CD4-positive, alpha-beta T cell (primary cell): ENCODE measurements at regions not wholly inside any gene's neighbourhood (a gene's known extent, or its start where the extent isn't known, plus 50 kb on each side); places are given as distances from the start of the nearest gene placed in this dataset.

Experiments used
- ATAC-seq: fragments of 200-7000 bp; cut with Tn5 transposase; one replicate; pipeline ENCODE4 v1.10.0; 2022; ENCODE audit warnings: mild to moderate bottlenecking; ENCODE audit not compliant: poor library complexity
- CTCF ChIA-PET: fragments of 350-600 bp; sonication (Branson Sonifier 250); formaldehyde crosslinking; loops from one replicate; lab custom pipeline; 2021; ENCODE audit warnings: antibody characterized with exemption, inconsistent platforms; lab: Charles Lee
- POLR2A ChIA-PET: fragments of 350-600 bp; sonication (Branson Sonifier 250); formaldehyde crosslinking; loops from one replicate; lab custom pipeline; 2021; ENCODE audit warnings: antibody characterized with exemption, inconsistent platforms; lab: Charles Lee
- DNase-seq, 14 experiments: peaks; one replicate each; pipeline ENCODE4 v3.0.0-alpha.2; 2013 to 2020; ENCODE audit warnings: mixed read lengths in 2 of 14
- H3K27ac ChIP-seq, 2 donors: one replicate each; pipeline versions ENCODE4 v1.5.1 to v1.7.0; 2013; ENCODE audit warnings: low read length in 2 of 2, low read depth in 1 of 2, mild to moderate bottlenecking in 1 of 2
- H3K27me3 ChIP-seq, 2 experiments: 1 replicate in 1 of 2; 2 replicates in 1 of 2; pipeline versions ENCODE4 v1.6.1 to v1.7.0; 2013; ENCODE audit warnings: low read length in 2 of 2, control low read depth in 1 of 2, mild to moderate bottlenecking in 1 of 2, moderate library complexity in 1 of 2; ENCODE audit not compliant: insufficient read depth in 2 of 2, control insufficient read depth in 1 of 2
- H3K36me3 ChIP-seq: one replicate; pipeline ENCODE4 v1.6.1; 2013; ENCODE audit warnings: low read length, control low read depth; ENCODE audit not compliant: insufficient read depth
- H3K4me1 ChIP-seq: one replicate; pipeline ENCODE4 v1.6.1; 2013; ENCODE audit warnings: low read length, control low read depth; ENCODE audit not compliant: insufficient read depth
- H3K4me3 ChIP-seq: one replicate; pipeline ENCODE4 v1.5.1; 2013; ENCODE audit warnings: mild to moderate bottlenecking, low read length, moderate library complexity
- H3K9me3 ChIP-seq, 2 experiments: 1 replicate in 1 of 2; 2 replicates in 1 of 2; pipeline versions ENCODE4 v1.6.1 to v1.7.0; 2013; ENCODE audit warnings: low read length in 2 of 2, mild to moderate bottlenecking in 2 of 2, control low read depth in 1 of 2, moderate library complexity in 1 of 2; ENCODE audit not compliant: control insufficient read depth in 1 of 2, insufficient read depth in 1 of 2
- H3K27ac Mint-ChIP-seq: one replicate; pipeline ENCODE4 v1.8.0; 2020; ENCODE audit warnings: mixed read lengths
- H3K27me3 Mint-ChIP-seq: one replicate; pipeline ENCODE4 v1.8.0; 2021; ENCODE audit warnings: mixed read lengths
- H3K36me3 Mint-ChIP-seq: one replicate; pipeline ENCODE4 v1.8.0; 2021; ENCODE audit warnings: low read depth, mixed read lengths
- H3K4me1 Mint-ChIP-seq: one replicate; pipeline ENCODE4 v1.8.0; 2021; ENCODE audit warnings: low read depth, mixed read lengths
- H3K4me3 Mint-ChIP-seq: one replicate; pipeline ENCODE4 v1.8.0; 2020; ENCODE audit warnings: mild to moderate bottlenecking, mixed read lengths
- H3K9me3 Mint-ChIP-seq: one replicate; pipeline ENCODE4 v1.8.0; 2020; ENCODE audit warnings: mixed read lengths
- intact Hi-C, 2 experiments: fragments of 100-400 bp; cut with DNase I in 1 of 2; cut with micrococcal nuclease in 1 of 2; formaldehyde crosslinking; loops; one replicate each; pipeline versions ENCODE4 v1.15.1 to v1.9.0; 2023 to 2025; cut with DNase I, micrococcal nuclease
- TF ChIP-seq, protein P1 (sequence below): fragments of 200-600 bp; IDR thresholded peaks from one replicate; pipeline ENCODE4 v1.8.0; 2022; ENCODE audit warnings: antibody characterized with exemption, mild to moderate bottlenecking

DNA sequence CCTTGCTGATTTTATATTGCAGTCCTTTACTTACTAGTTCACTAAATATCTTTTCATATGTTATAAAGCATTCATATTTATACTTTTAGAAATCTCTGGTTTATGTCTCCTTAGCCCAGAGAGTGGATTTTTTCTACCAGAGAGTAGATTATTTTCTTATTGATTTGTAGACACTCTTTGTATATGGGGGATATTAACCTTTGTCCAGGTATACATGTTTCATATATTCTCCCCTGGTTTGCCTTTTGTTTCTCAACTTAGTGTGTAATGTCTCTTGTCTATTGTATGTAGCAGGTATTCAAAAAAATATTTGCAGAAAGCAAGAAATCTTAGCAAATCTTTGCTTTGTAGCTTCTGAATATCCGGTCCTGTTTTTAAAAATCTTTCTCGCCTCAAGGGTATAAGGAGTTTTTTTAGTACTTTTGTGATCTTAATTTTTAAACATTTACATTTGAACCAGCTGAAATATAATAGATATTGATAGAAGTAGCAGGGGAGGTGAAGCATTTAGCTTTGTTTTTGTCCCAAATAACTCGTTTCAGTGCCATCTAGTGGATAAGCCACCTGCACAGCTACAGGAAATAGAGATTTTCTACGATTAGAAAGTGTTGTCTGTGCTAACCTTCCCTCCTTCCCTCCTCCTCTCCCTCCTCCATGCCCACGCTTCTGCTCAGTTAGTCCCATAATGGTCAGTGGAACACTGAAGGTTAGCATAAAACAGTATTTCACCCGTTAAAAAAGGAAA is 97.0 kb downstream of the PHETA1 start:
- H3K36me3 ChIP-seq, result no peaks in the 10 kb centered on the region
- CTCF ChIA-PET, result interaction anchor here (1.1 kb wide), 1 partner anchor 334 kb away, joined by 3 read pairs; no protein-coding TSS in a partner anchor
- TF ChIP-seq, protein P1, sequence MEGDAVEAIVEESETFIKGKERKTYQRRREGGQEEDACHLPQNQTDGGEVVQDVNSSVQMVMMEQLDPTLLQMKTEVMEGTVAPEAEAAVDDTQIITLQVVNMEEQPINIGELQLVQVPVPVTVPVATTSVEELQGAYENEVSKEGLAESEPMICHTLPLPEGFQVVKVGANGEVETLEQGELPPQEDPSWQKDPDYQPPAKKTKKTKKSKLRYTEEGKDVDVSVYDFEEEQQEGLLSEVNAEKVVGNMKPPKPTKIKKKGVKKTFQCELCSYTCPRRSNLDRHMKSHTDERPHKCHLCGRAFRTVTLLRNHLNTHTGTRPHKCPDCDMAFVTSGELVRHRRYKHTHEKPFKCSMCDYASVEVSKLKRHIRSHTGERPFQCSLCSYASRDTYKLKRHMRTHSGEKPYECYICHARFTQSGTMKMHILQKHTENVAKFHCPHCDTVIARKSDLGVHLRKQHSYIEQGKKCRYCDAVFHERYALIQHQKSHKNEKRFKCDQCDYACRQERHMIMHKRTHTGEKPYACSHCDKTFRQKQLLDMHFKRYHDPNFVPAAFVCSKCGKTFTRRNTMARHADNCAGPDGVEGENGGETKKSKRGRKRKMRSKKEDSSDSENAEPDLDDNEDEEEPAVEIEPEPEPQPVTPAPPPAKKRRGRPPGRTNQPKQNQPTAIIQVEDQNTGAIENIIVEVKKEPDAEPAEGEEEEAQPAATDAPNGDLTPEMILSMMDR, result peak; percentile 14
- Mint-ChIP-seq H3K9me3 (no peaks in the 10 kb centered on the region), H3K27ac (no peak overlapping the region), H3K4me1 (no peaks in the 10 kb centered on the region), H3K4me3 (no peak overlapping the region), H3K36me3 (no peaks in the 10 kb centered on the region), H3K27me3 (peaks cover 13% of the 10 kb centered on the region)
- peaks cover 0 to 4% of the 10 kb centered on the region in 2 experiments for H3K27me3 ChIP-seq
- no peak overlapping the region for H3K4me3 ChIP-seq
- H3K4me1 ChIP-seq, result no peaks in the 10 kb centered on the region
- POLR2A ChIA-PET, result no interaction called here
- no peaks in the 10 kb centered on the region for H3K9me3 ChIP-seq
- DNase-seq (peak in 4 of 14 experiments; percentile 6 to 22 (median 16)), ATAC-seq (no peak)
- intact Hi-C loops, result loop anchor here (1.0 to 2.0 kb wide), 4 partner anchors 247 to 335 kb away; no protein-coding TSS in a partner anchor
- no peak overlapping the region for H3K27ac ChIP-seq

DNA sequence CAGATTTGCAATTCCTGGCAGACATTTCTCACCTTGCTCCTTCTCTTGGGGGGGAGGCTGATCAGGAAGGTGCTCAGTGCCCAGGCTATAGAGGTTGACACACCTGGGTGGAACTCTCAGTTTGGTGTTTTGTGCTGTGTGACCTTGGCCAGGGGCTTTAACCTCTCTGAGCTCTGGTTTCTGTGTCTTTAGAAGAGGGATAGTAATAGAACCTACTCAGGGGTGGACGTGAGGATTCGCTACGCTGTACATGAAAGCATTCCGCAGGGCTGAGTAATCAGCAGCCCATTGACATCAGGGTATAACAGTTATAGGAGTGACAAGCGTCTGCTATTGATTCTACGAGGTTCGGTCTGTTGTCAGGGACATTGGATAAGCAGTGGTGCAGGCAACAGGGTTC is 98.1 kb downstream of the PHETA1 start:
- CTCF ChIA-PET, result no interaction called here
- no peak for ATAC-seq
- Histone ChIP-seq H3K9me3 (no peaks in the 10 kb centered on the region), H3K36me3 (no peaks in the 10 kb centered on the region), H3K27me3 (peaks cover 0 to 4% of the 10 kb centered on the region in 2 experiments), H3K4me3 (no peak overlapping the region), H3K4me1 (no peaks in the 10 kb centered on the region), H3K27ac (no peak overlapping the region)
- TF ChIP-seq, protein P1, result no peak
- POLR2A ChIA-PET, result no interaction called here
- Mint-ChIP-seq H3K27ac (no peak overlapping the region), H3K36me3 (no peaks in the 10 kb centered on the region), H3K27me3 (peaks cover 13% of the 10 kb centered on the region), H3K9me3 (no peaks in the 10 kb centered on the region), H3K4me1 (no peaks in the 10 kb centered on the region), H3K4me3 (no peak overlapping the region)
- intact Hi-C loops, result loop anchor here in 1 of 2 experiments (2.0 kb wide), 1 partner anchor 246 kb away; no protein-coding TSS in a partner anchor
- DNase-seq, result no peak

DNA sequence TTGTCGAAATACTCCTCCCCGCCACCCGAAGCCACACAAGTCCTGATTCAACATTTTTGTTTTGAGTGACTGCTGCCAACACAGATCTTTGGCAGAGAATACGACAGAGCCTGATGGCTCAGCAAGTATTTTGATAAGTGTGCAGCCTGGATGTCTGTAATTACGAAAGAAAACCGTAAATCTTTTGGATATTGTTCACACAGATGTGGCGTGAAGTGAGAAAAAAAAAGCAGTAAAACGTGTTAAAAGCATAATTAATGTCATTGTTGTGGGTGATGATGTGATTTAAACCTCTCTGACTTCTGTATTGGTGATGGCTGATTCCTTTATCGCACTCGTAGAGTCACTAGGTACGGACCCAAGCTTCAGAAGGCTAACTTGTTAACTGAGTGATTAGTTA is 98.7 kb downstream of the PHETA1 start:
- H3K36me3 Mint-ChIP-seq, result no peaks in the 10 kb centered on the region
- CTCF ChIA-PET, result no interaction called here
- TF ChIP-seq, protein P1, result no peak
- intact Hi-C loops, result loop anchor here in 1 of 2 experiments (2.0 kb wide), 1 partner anchor 245 kb away; no protein-coding TSS in a partner anchor
- POLR2A ChIA-PET, result no interaction called here
- no peak overlapping the region for H3K27ac Mint-ChIP-seq
- Histone ChIP-seq H3K36me3 (no peaks in the 10 kb centered on the region), H3K27ac (no peak overlapping the region), H3K4me3 (no peak overlapping the region), H3K27me3 (peaks cover 0 to 4% of the 10 kb centered on the region in 2 experiments), H3K4me1 (no peaks in the 10 kb centered on the region), H3K9me3 (no peaks in the 10 kb centered on the region)
- ATAC-seq (no peak), DNase-seq (no peak)
- no peaks in the 10 kb centered on the region for H3K9me3 Mint-ChIP-seq
- H3K27me3 Mint-ChIP-seq, result peaks cover 13% of the 10 kb centered on the region
- H3K4me1 Mint-ChIP-seq, result no peaks in the 10 kb centered on the region
- no peak overlapping the region for H3K4me3 Mint-ChIP-seq
